MV-4-11 (cell line): ENCODE measurements at regions not wholly inside any gene's neighbourhood (a gene's known extent, or its start where the extent isn't known, plus 50 kb on each side); places are given as distances from the start of the nearest gene placed in this dataset.

Experiments
- DNase-seq: peaks from one replicate; lab custom pipeline; 2025; lab: John Stamatoyannopoulos, UW

DNA sequence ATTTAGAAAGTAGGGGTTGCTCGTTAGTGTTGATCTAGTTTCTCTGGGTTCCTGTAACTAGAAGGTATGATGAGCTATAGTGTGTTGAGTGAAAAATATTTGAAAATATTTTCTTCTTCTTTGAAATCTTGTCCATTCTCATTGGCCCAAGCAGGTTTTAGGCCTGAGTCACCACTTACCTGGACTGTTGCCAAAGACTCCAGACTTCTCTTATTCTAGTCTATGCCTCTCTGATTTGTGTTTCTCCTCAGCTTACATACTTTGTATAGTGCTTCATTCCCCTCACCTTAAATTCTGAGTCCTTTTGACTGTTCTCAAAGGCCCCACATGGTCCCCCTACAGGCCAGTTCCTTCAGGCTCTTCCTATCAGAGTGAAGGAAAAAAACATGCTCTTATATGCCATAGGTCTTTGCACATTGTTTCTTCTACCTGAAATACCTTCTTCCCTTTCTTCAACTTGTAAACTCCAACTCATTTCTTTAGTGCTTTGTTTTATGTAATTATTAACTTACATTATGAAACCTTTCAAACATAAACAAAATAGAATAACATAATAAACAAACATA, 258.2 kb downstream of the PPP1R2C start:
- no peak for DNase-seq

- DNase-seq = no peak
These were observed 262.0 kb downstream of the PPP1R2C start for GRCh38 chrX:42515939-42516338.

DNA sequence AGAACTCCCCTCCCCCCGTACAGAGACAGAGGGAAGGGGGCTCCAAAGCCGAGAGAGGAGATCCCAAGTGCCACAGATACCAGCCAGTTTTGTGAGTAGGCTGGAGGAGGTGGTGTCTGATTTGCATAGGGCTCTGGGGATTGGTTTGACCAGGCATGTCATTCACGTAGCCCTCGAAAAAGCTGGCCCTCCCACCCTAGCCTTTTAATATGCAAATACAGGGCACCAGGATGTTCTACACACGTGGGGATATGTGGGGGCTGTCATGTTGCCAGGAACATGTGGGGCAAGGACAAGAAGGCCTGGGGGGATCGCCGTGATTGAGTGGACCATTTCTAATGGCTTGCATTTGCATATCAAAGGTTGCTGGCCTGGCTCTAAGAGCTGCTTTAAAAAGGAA, 272.9 kb downstream of the PPP1R2C start:
- DNase-seq = no peak

GRCh38 chrX:42499620-42500019, 278.3 kb downstream of the PPP1R2C start:
- no peak for DNase-seq

DNA sequence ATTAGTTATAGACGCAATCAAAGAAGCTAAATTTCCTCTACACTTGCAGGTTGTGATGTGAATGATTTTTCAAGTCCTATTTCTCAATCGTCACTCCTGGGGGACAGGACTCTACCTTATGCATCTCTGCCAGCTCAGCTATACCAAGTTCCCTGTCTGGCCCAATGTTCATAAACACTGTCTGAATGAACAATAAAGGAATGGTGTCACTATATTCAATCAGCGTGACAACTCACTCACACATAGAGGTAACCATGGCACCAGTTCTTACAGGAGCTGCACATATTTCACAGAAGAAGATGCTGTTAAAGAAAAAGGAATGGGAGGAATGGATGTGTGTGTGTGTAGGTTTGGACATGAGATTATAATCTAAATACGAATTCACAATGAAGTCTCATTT, 280.6 kb downstream of the PPP1R2C start:
- no peak for DNase-seq

GRCh38 chrX:42496239-42496638, 281.7 kb downstream of the PPP1R2C start:
- DNase-seq = no peak

GRCh38 chrX:42495139-42495538, 282.8 kb downstream of the PPP1R2C start:
- DNase-seq = no peak

- DNase-seq = peak; percentile 26
These were observed 286.6 kb downstream of the PPP1R2C start for GRCh38 chrX:42491137-42491907.

- DNase-seq = peak; percentile 55
These were observed 287.9 kb downstream of the PPP1R2C start for GRCh38 chrX:42490111-42490510.

GRCh38 chrX:42485601-42486000, 292.4 kb downstream of the PPP1R2C start:
- DNase-seq = no peak

GRCh38 chrX:42484233-42484632, 293.7 kb downstream of the PPP1R2C start:
- no peak for DNase-seq

GRCh38 chrX:42477396-42477795, 300.6 kb downstream of the PPP1R2C start:
- no peak for DNase-seq

GRCh38 chrX:42472727-42473126, 305.2 kb downstream of the PPP1R2C start:
- DNase-seq = no peak

DNA sequence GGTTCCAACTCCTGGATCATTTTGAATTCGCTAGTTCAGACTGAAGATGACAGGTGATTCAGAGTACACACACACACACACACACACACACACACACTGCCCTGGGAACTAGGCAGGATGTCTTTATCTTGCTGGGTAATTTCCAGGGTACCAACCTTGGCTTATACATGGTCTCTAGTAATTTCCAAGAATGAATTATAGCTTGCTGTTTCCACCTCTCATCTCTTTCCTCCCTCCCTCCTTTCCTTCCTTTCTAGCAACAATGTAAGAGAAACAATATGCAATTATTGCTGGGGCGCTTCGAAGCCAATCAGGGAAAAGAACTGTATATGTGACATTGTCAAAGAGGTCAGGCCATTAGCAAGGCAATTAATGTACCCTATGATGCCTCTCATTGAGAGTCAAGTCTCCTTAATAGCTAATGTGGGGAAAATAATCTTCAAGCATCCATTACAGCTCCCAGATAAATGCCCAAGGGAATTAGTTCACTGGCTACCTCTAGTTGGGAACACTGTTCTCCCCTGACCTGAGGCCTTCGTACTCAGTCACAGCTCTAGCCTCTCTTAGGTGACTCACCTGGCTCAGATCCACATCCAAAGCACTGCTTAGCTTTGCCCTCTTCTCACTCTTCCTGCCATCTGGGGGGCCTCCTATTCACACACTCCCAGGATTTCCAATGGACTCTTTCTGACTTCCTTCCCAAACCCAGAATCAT, 311.5 kb downstream of the PPP1R2C start:
- no peak for DNase-seq

GRCh38 chrX:42465821-42466220, 312.1 kb downstream of the PPP1R2C start:
- no peak for DNase-seq

DNA sequence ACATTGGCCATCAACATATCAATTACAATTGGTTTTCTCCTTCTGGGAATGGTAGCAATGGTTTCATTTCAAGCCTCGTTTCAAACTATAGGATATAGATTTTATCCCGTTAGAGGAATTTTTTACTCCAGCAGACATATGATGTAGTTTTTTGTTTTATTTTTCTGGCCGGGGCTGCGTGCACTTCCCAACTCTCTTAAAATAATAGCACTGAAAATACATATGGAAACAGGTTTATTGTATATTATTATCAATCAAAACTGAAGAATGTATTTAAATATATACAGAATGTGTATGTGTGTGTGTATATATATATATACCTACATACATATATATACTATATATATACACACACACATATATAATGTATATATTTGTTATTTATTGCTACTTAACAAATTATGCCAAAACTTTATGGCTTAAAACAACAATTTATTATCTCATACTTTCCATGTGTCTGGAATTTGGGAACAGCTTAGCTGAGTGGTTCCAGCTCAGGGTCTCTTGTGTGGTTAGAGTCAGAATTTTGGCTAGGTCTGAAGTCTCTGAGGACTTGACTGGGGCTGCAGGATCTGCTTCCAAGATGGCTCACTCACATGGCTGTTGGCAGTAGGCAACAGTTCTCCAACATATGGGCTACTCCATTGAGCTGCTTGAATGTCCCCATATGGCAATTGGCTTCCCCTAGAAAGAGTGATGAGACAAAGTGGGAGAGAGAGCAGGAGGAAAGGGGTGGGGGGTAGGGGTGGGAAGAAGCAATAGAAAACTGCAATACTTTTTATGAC, 314.1 kb downstream of the PPP1R2C start:
- DNase-seq = no peak

GRCh38 chrX:42462917-42463316, 315.0 kb downstream of the PPP1R2C start:
- no peak for DNase-seq

DNA sequence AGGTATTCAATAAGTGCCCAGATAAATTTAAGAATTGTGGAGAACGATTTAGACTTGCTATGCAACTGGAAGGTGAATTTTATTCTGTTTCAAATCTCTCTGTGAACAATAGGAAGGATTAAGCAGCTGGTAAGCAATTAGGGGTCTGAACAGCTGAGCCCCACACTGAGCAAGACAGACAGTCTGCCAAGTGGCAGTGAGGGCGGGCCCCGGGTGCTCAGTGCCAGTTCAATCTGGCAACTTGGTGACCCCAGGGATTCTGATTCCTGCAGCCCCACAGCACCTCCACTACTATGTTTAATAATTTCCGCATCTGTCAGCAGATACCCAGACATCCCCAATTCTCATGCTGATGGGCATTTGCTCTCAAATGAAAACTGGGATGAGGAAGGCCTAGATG, 317.3 kb downstream of the PPP1R2C start:
- DNase-seq = no peak

DNA sequence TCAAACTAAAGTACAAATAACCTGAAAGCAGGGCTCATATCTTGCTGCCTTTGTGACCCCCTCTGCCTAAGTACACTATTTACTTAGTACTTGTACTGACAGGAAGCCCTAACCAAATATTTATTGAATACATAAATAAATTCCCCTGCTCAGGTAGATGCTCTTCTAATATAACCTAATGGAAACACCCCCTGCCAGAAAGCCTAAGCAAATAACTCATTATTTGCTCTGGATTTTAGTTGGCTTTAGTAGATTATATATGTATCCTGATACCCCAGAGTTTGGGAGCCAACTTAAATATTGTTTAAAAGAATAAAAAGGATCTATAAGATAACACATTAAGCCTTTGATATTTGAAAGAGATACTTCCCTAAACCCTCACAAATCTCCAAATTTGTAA, 318.2 kb downstream of the PPP1R2C start:
- DNase-seq = no peak

DNA sequence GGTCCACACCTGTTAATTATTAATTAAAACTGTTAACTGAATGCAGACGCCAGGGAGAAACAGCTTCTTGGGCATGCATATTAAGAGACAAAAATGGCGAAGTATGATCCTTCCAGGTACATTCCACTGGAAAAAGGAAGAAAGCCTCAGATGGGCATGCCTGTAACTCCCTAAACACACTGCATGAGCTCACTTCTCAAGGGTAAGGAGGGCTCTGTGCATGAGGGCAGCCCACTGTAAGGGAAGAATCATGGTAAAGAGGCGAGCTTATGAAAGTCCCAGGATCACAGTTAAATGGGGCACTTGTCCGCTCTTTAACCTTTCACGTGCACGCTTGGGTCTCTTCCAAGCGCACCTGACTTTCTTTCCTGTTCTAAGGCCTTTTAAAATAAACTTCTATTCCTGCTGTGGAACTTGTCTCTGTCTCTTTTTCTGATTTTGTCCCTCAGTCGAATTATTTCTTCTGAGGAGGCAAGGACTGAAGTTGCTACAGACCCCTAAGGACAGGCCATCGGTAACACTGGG, 321.7 kb downstream of the PPP1R2C start:
- no peak for DNase-seq

GRCh38 chrX:42450228-42450627, 327.7 kb downstream of the PPP1R2C start:
- DNase-seq = no peak

- DNase-seq = no peak
These were observed 334.7 kb downstream of the PPP1R2C start for GRCh38 chrX:42443267-42443666.
